ENCODE measurements at regions not wholly inside any gene's neighbourhood (a gene's known extent, or its start where the extent isn't known, plus 50 kb on each side); places are given as distances from the start of the nearest gene placed in this dataset.
A peak's percentile ranks its signal among the peaks of the same experiment; 100 is the strongest.

GRCh38 chr2:181140414-181140813, 160.0 kb downstream of the UBE2E3 start:
- H3K4me3 Mint-ChIP-seq, result no peak overlapping the region
- H3K9me3 Mint-ChIP-seq, result peaks cover 4% of the 10 kb centered on the region
- ATAC-seq, result no peak
- peaks cover 4% of the 10 kb centered on the region for H3K4me1 Mint-ChIP-seq
- H3K27ac Mint-ChIP-seq, result no peak overlapping the region
- H3K36me3 Mint-ChIP-seq, result no peaks in the 10 kb centered on the region
- no peaks in the 10 kb centered on the region for H3K27me3 Mint-ChIP-seq

GRCh38 chr2:181140928-181141327, 160.5 kb downstream of the UBE2E3 start:
- Mint-ChIP-seq H3K27ac (no peak overlapping the region), H3K9me3 (peaks cover 4% of the 10 kb centered on the region), H3K4me1 (peaks cover 4% of the 10 kb centered on the region), H3K27me3 (no peaks in the 10 kb centered on the region), H3K36me3 (no peaks in the 10 kb centered on the region), H3K4me3 (no peak overlapping the region)
- no peak for ATAC-seq

- Mint-ChIP-seq H3K27ac (no peak overlapping the region), H3K4me3 (no peak overlapping the region), H3K4me1 (peaks cover 4% of the 10 kb centered on the region), H3K36me3 (no peaks in the 10 kb centered on the region), H3K9me3 (peaks cover 4% of the 10 kb centered on the region), H3K27me3 (no peaks in the 10 kb centered on the region)
- ATAC-seq, result no peak
Measured at GRCh38 chr2:181141676-181142075, 161.3 kb downstream of the UBE2E3 start.

- ATAC-seq, result no peak
Measured at GRCh38 chr2:181142514-181142913, 162.1 kb downstream of the UBE2E3 start.

GRCh38 chr2:181143790-181144300, 163.4 kb downstream of the UBE2E3 start:
- peaks cover 4% of the 10 kb centered on the region for H3K4me1 Mint-ChIP-seq
- H3K4me3 Mint-ChIP-seq, result no peak overlapping the region
- ATAC-seq, result no peak
- no peaks in the 10 kb centered on the region for H3K36me3 Mint-ChIP-seq
- H3K27ac Mint-ChIP-seq, result no peak overlapping the region
- H3K9me3 Mint-ChIP-seq, result peaks cover 4% of the 10 kb centered on the region
- H3K27me3 Mint-ChIP-seq, result no peaks in the 10 kb centered on the region

More at GRCh38 chr2:181142514-181142913, 162.1 kb downstream of the UBE2E3 start:
- H3K9me3 Mint-ChIP-seq, result peaks cover 4% of the 10 kb centered on the region
- no peaks in the 10 kb centered on the region for H3K36me3 Mint-ChIP-seq
- no peak overlapping the region for H3K27ac Mint-ChIP-seq
- no peaks in the 10 kb centered on the region for H3K27me3 Mint-ChIP-seq
- no peak overlapping the region for H3K4me3 Mint-ChIP-seq
- peaks cover 4% of the 10 kb centered on the region for H3K4me1 Mint-ChIP-seq

GRCh38 chr2:181145645-181146044, 165.2 kb downstream of the UBE2E3 start:
- Mint-ChIP-seq H3K4me1 (peaks cover 4% of the 10 kb centered on the region), H3K36me3 (no peaks in the 10 kb centered on the region), H3K9me3 (peaks cover 4% of the 10 kb centered on the region), H3K4me3 (no peak overlapping the region), H3K27me3 (no peaks in the 10 kb centered on the region), H3K27ac (no peak overlapping the region)
- no peak for ATAC-seq

GRCh38 chr2:181146171-181146570, 165.8 kb downstream of the UBE2E3 start:
- Mint-ChIP-seq H3K36me3 (no peaks in the 10 kb centered on the region), H3K4me1 (peaks cover 4% of the 10 kb centered on the region), H3K4me3 (no peak overlapping the region), H3K9me3 (peaks cover 4% of the 10 kb centered on the region), H3K27me3 (no peaks in the 10 kb centered on the region), H3K27ac (no peak overlapping the region)
- no peak for ATAC-seq

GRCh38 chr2:181149056-181149455, 168.7 kb downstream of the UBE2E3 start:
- Mint-ChIP-seq H3K4me1 (no peaks in the 10 kb centered on the region), H3K27ac (no peak overlapping the region), H3K9me3 (peaks cover 4% of the 10 kb centered on the region), H3K27me3 (no peaks in the 10 kb centered on the region), H3K4me3 (no peak overlapping the region), H3K36me3 (no peaks in the 10 kb centered on the region)
- no peak for ATAC-seq

- no peak overlapping the region for H3K27ac Mint-ChIP-seq
- H3K9me3 Mint-ChIP-seq, result peaks cover 3% of the 10 kb centered on the region
- H3K4me1 Mint-ChIP-seq, result peaks cover 6% of the 10 kb centered on the region
- no peaks in the 10 kb centered on the region for H3K27me3 Mint-ChIP-seq
- ATAC-seq, result no peak
- H3K4me3 Mint-ChIP-seq, result no peak overlapping the region
- H3K36me3 Mint-ChIP-seq, result peaks cover 5% of the 10 kb centered on the region
Measured at GRCh38 chr2:181152226-181152625, 171.8 kb downstream of the UBE2E3 start.

GRCh38 chr2:181152701-181153100, 172.3 kb downstream of the UBE2E3 start:
- H3K4me3 Mint-ChIP-seq, result no peak overlapping the region
- H3K27me3 Mint-ChIP-seq, result no peaks in the 10 kb centered on the region
- peaks cover 6% of the 10 kb centered on the region for H3K4me1 Mint-ChIP-seq
- H3K9me3 Mint-ChIP-seq, result peaks cover 3% of the 10 kb centered on the region
- peaks cover 5% of the 10 kb centered on the region for H3K36me3 Mint-ChIP-seq
- H3K27ac Mint-ChIP-seq, result no peak overlapping the region
- ATAC-seq, result no peak

GRCh38 chr2:181153886-181154285, 173.5 kb downstream of the UBE2E3 start:
- no peak overlapping the region for H3K27ac Mint-ChIP-seq
- peaks cover 5% of the 10 kb centered on the region for H3K36me3 Mint-ChIP-seq
- no peak overlapping the region for H3K4me3 Mint-ChIP-seq
- peaks cover 3% of the 10 kb centered on the region for H3K9me3 Mint-ChIP-seq
- ATAC-seq, result no peak
- peaks cover 6% of the 10 kb centered on the region for H3K4me1 Mint-ChIP-seq
- no peaks in the 10 kb centered on the region for H3K27me3 Mint-ChIP-seq

- H3K4me3 Mint-ChIP-seq, result no peak overlapping the region
- H3K27ac Mint-ChIP-seq, result peak overlapping the region; percentile 24
- H3K36me3 Mint-ChIP-seq, result peaks cover 5% of the 10 kb centered on the region
- ATAC-seq, result no peak
- peaks cover 3% of the 10 kb centered on the region for H3K9me3 Mint-ChIP-seq
- no peaks in the 10 kb centered on the region for H3K27me3 Mint-ChIP-seq
- H3K4me1 Mint-ChIP-seq, result peaks cover 6% of the 10 kb centered on the region
Measured at GRCh38 chr2:181157326-181157725, 176.9 kb downstream of the UBE2E3 start.

GRCh38 chr2:181158427-181158826, 178.0 kb downstream of the UBE2E3 start:
- Mint-ChIP-seq H3K4me3 (no peak overlapping the region), H3K4me1 (peaks cover 11% of the 10 kb centered on the region), H3K36me3 (peaks cover 5% of the 10 kb centered on the region), H3K27me3 (no peaks in the 10 kb centered on the region), H3K27ac (no peak overlapping the region), H3K9me3 (peaks cover 3% of the 10 kb centered on the region)
- no peak for ATAC-seq

- Mint-ChIP-seq H3K4me1 (peaks cover 36% of the 10 kb centered on the region), H3K9me3 (peaks cover 5% of the 10 kb centered on the region), H3K4me3 (no peak overlapping the region), H3K27me3 (no peaks in the 10 kb centered on the region), H3K36me3 (peaks cover 8% of the 10 kb centered on the region), H3K27ac (no peak overlapping the region)
- no peak for ATAC-seq
Measured at GRCh38 chr2:181161615-181162014, 181.2 kb downstream of the UBE2E3 start.

GRCh38 chr2:181163139-181163538, 182.7 kb downstream of the UBE2E3 start:
- Mint-ChIP-seq H3K9me3 (peaks cover 8% of the 10 kb centered on the region), H3K4me3 (no peak overlapping the region), H3K36me3 (peaks cover 11% of the 10 kb centered on the region), H3K4me1 (peaks cover 33% of the 10 kb centered on the region), H3K27me3 (no peaks in the 10 kb centered on the region), H3K27ac (peak overlapping the region; percentile 30)
- no peak for ATAC-seq

- no peak for ATAC-seq
- Mint-ChIP-seq H3K4me1 (peaks cover 33% of the 10 kb centered on the region), H3K9me3 (peaks cover 8% of the 10 kb centered on the region), H3K27ac (peak overlapping the region; percentile 30), H3K36me3 (peaks cover 11% of the 10 kb centered on the region), H3K4me3 (no peak overlapping the region), H3K27me3 (no peaks in the 10 kb centered on the region)
Measured at GRCh38 chr2:181163691-181164090, 183.3 kb downstream of the UBE2E3 start.

GRCh38 chr2:181164699-181165098, 184.3 kb downstream of the UBE2E3 start:
- H3K36me3 Mint-ChIP-seq, result peaks cover 11% of the 10 kb centered on the region

More at GRCh38 chr2:181164699-181165098, 184.3 kb downstream of the UBE2E3 start:
- no peaks in the 10 kb centered on the region for H3K27me3 Mint-ChIP-seq
- ATAC-seq, result peak; percentile 74
- peak overlapping the region; percentile 35 for H3K4me3 Mint-ChIP-seq
- peak overlapping the region; percentile 81 for H3K27ac Mint-ChIP-seq
- peaks cover 33% of the 10 kb centered on the region for H3K4me1 Mint-ChIP-seq
- peaks cover 8% of the 10 kb centered on the region for H3K9me3 Mint-ChIP-seq
